ENCODE measurements at regions not wholly inside any gene's neighbourhood (a gene's known extent, or its start where the extent isn't known, plus 50 kb on each side); places are given as distances from the start of the nearest gene placed in this dataset.

DNA sequence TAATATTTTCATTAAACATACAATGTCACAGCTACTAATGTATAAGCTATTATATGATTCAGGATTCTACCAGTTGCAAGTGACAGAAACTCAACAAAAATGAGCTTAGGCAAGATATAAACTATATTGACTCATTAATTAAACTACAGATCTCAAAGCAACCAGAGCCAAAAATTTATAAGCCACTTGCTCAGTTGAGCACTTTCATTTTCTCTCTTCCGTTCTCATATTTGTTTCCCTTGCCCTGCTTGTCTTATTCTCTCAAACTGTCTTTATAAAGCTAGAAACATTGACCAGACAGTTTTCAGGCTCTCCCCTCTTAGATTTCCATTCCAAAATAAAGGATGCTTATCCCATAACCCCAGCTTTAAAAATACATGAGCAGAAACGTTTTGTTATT is 60.2 kb upstream of the DGKB start (continued):
- TF ChIP-seq RAD21 (IDR thresholded peaks at IDR 0.05 in 1 of 2, conservative IDR thresholded peaks at IDR 0.05 in 1 of 2; ENCODE audit: low read depth in 2 of 2, low read length in 2 of 2) (no peak), CBX8 (IDR thresholded peaks at IDR 0.05; ENCODE audit: borderline replicate concordance, low read depth, low read length) (no peak), SIX5 (IDR thresholded peaks at IDR 0.05; ENCODE audit: low read depth, low read length) (no peak)
- TF ChIP-seq, protein P1, sequence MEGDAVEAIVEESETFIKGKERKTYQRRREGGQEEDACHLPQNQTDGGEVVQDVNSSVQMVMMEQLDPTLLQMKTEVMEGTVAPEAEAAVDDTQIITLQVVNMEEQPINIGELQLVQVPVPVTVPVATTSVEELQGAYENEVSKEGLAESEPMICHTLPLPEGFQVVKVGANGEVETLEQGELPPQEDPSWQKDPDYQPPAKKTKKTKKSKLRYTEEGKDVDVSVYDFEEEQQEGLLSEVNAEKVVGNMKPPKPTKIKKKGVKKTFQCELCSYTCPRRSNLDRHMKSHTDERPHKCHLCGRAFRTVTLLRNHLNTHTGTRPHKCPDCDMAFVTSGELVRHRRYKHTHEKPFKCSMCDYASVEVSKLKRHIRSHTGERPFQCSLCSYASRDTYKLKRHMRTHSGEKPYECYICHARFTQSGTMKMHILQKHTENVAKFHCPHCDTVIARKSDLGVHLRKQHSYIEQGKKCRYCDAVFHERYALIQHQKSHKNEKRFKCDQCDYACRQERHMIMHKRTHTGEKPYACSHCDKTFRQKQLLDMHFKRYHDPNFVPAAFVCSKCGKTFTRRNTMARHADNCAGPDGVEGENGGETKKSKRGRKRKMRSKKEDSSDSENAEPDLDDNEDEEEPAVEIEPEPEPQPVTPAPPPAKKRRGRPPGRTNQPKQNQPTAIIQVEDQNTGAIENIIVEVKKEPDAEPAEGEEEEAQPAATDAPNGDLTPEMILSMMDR (IDR thresholded peaks at IDR 0.05; ENCODE audit: control extremely low read depth in 1 of 3, insufficient read depth in 1 of 3, low read depth in 1 of 3, low read length in 3 of 3), result no peak
